Neural crest cell (in vitro differentiated cells): ENCODE measurements at regions not wholly inside any gene's neighbourhood (a gene's known extent, or its start where the extent isn't known, plus 50 kb on each side); places are given as distances from the start of the nearest gene placed in this dataset.
"Not testable (repeated sequence)": the region's sequence is repeated elsewhere in the genome, so short reads cannot be mapped to it uniquely, and the experiment has no call there.

Source experiments
- DNase-seq: peaks from one replicate; pipeline ENCODE4 v3.0.0; 2021; ENCODE audit warnings: low read depth, mixed read lengths, low spot score
- H3K27ac Mint-ChIP-seq: one replicate; pipeline ENCODE4 v1.8.0; 2021; ENCODE audit warnings: mild to moderate bottlenecking, mixed read lengths; ENCODE audit not compliant: unreplicated experiment
- H3K27me3 Mint-ChIP-seq: 2 replicates; pipeline ENCODE4 v1.8.0; 2021; ENCODE audit warnings: low read depth, mild to moderate bottlenecking, mixed read lengths
- H3K36me3 Mint-ChIP-seq: 2 replicates; pipeline ENCODE4 v1.8.0; 2021; ENCODE audit warnings: low read depth, mild to moderate bottlenecking, mixed read lengths
- H3K4me1 Mint-ChIP-seq: 2 replicates; pipeline ENCODE4 v1.8.0; 2021; ENCODE audit warnings: mixed read lengths
- H3K4me3 Mint-ChIP-seq: one replicate; pipeline ENCODE4 v1.8.0; 2021; ENCODE audit warnings: mild to moderate bottlenecking, mixed read lengths
- H3K9me3 Mint-ChIP-seq: 2 replicates; pipeline ENCODE4 v1.8.0; 2021; ENCODE audit warnings: mixed read lengths
- TF ChIP-seq, protein P1 (sequence below): fragments of 200-600 bp; sonication (generic); conservative IDR thresholded peaks from 2 replicates; pipeline ENCODE4 v1.5.0; 2021; ENCODE audit warnings: antibody characterized with exemption, mild to moderate bottlenecking

GRCh38 chr21:38902608-38903445, 97.1 kb downstream of the ETS2 start:
- Mint-ChIP-seq H3K4me3 (no peak overlapping the region), H3K4me1 (no peaks in the 10 kb centered on the region), H3K36me3 (no peaks in the 10 kb centered on the region), H3K9me3 (peaks cover 3% of the 10 kb centered on the region), H3K27ac (no peak overlapping the region), H3K27me3 (peaks cover 3% of the 10 kb centered on the region)
- DNase-seq = no peak
- TF ChIP-seq, protein P1, sequence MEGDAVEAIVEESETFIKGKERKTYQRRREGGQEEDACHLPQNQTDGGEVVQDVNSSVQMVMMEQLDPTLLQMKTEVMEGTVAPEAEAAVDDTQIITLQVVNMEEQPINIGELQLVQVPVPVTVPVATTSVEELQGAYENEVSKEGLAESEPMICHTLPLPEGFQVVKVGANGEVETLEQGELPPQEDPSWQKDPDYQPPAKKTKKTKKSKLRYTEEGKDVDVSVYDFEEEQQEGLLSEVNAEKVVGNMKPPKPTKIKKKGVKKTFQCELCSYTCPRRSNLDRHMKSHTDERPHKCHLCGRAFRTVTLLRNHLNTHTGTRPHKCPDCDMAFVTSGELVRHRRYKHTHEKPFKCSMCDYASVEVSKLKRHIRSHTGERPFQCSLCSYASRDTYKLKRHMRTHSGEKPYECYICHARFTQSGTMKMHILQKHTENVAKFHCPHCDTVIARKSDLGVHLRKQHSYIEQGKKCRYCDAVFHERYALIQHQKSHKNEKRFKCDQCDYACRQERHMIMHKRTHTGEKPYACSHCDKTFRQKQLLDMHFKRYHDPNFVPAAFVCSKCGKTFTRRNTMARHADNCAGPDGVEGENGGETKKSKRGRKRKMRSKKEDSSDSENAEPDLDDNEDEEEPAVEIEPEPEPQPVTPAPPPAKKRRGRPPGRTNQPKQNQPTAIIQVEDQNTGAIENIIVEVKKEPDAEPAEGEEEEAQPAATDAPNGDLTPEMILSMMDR = no peak

- no peaks in the 10 kb centered on the region for H3K36me3 Mint-ChIP-seq
- H3K4me1 Mint-ChIP-seq = no peaks in the 10 kb centered on the region
- peaks cover 3% of the 10 kb centered on the region for H3K9me3 Mint-ChIP-seq
- peaks cover 3% of the 10 kb centered on the region for H3K27me3 Mint-ChIP-seq
- no peak overlapping the region for H3K4me3 Mint-ChIP-seq
- H3K27ac Mint-ChIP-seq = no peak overlapping the region
- no peak for DNase-seq
- TF ChIP-seq, protein P1 = no peak
These were observed 94.8 kb downstream of the ETS2 start for GRCh38 chr21:38900499-38900898.

GRCh38 chr21:38899985-38900384, 94.3 kb downstream of the ETS2 start:
- DNase-seq, H3K4me1 Mint-ChIP-seq, H3K27ac Mint-ChIP-seq, H3K9me3 Mint-ChIP-seq, H3K36me3 Mint-ChIP-seq, H3K27me3 Mint-ChIP-seq, H3K4me3 Mint-ChIP-seq: not testable (repeated sequence)

- Mint-ChIP-seq H3K4me3 (no peak overlapping the region), H3K27me3 (peaks cover 3% of the 10 kb centered on the region)
These were observed 93.7 kb downstream of the ETS2 start for GRCh38 chr21:38899277-38899947.

DNA sequence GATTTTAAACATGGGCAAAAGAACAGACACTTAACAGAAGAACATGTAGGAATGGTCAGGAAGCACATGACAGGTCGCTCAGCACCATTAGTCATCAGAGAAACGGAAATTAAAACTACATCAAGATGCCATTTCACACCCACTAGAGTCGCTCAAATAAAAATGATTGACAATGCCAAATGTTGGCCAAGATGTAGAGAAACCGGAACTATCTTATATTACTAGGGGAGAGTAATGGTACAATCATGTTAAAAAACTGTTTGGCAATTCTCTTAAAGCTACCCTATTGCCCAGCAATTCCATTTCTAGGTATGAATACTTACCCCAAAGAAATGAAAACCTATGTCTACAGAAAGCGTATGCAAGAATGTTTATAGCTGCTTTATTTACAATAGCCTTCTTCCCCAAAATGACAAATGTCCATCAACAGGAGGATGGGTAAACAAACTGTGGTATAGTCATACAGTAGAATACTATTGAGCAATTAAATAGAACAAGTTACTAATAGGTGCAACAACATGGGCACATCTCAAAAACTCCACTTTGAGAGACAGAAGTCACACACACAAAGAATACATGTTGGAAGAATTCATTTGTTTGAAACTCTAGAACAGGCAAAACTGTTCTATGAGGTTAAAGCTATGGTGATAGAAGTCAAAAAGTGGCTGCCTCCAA, 92.8 kb downstream of the ETS2 start:
- H3K4me1 Mint-ChIP-seq = no peaks in the 10 kb centered on the region
- no peaks in the 10 kb centered on the region for H3K36me3 Mint-ChIP-seq
- TF ChIP-seq, protein P1 = no peak
- H3K27ac Mint-ChIP-seq = no peak overlapping the region
- no peak overlapping the region for H3K4me3 Mint-ChIP-seq
- H3K9me3 Mint-ChIP-seq = peaks cover 3% of the 10 kb centered on the region
- H3K27me3 Mint-ChIP-seq = peaks cover 3% of the 10 kb centered on the region
- DNase-seq = no peak

More at GRCh38 chr21:38899277-38899947, 93.7 kb downstream of the ETS2 start:
- no peak for DNase-seq
- no peaks in the 10 kb centered on the region for H3K36me3 Mint-ChIP-seq
- TF ChIP-seq, protein P1 = no peak
- H3K4me1 Mint-ChIP-seq = no peaks in the 10 kb centered on the region
- peaks cover 3% of the 10 kb centered on the region for H3K9me3 Mint-ChIP-seq
- no peak overlapping the region for H3K27ac Mint-ChIP-seq
